ENCODE measurements at regions not wholly inside any gene's neighbourhood (a gene's known extent, or its start where the extent isn't known, plus 50 kb on each side); places are given as distances from the start of the nearest gene placed in this dataset.

- no peak for DNase-seq
These were observed 163.5 kb downstream of the IRF8 start for GRCh38 chr16:86062271-86062965.

GRCh38 chr16:86063760-86064405 is 164.9 kb downstream of the IRF8 start:
- no peak for DNase-seq

GRCh38 chr16:86064431-86065250 is 165.7 kb downstream of the IRF8 start:
- DNase-seq, result no peak

GRCh38 chr16:86065711-86066110 is 166.7 kb downstream of the IRF8 start:
- DNase-seq, result no peak

GRCh38 chr16:86066811-86067210 is 167.8 kb downstream of the IRF8 start:
- DNase-seq, result no peak

GRCh38 chr16:86067516-86067915 is 168.6 kb downstream of the IRF8 start:
- no peak for DNase-seq

- no peak for DNase-seq
These were observed 169.0 kb downstream of the IRF8 start for GRCh38 chr16:86067936-86068335.

- no peak for DNase-seq
These were observed 169.8 kb downstream of the IRF8 start for GRCh38 chr16:86068722-86069121.

- no peak for DNase-seq
These were observed 170.9 kb downstream of the IRF8 start for GRCh38 chr16:86069736-86070298.

- no peak for DNase-seq
These were observed 171.5 kb downstream of the IRF8 start for GRCh38 chr16:86070484-86070883.

GRCh38 chr16:86070971-86071370 is 172.0 kb downstream of the IRF8 start:
- DNase-seq, result no peak

GRCh38 chr16:86071611-86072240 is 172.8 kb downstream of the IRF8 start:
- no peak for DNase-seq

- peak; percentile 16 to 69 for DNase-seq
These were observed 173.6 kb downstream of the IRF8 start for GRCh38 chr16:86072328-86073102.

GRCh38 chr16:86073103-86073625 is 174.2 kb downstream of the IRF8 start:
- no peak for DNase-seq

GRCh38 chr16:86073763-86074493 is 175.0 kb downstream of the IRF8 start:
- no peak for DNase-seq

- DNase-seq, result no peak
These were observed 175.9 kb downstream of the IRF8 start for GRCh38 chr16:86074651-86075487.

GRCh38 chr16:86075488-86075785 is 176.5 kb downstream of the IRF8 start:
- no peak for DNase-seq

GRCh38 chr16:86075839-86076440 is 177.0 kb downstream of the IRF8 start:
- DNase-seq, result no peak

GRCh38 chr16:86076606-86077005 is 177.6 kb downstream of the IRF8 start:
- DNase-seq, result no peak

Data from inflammatory macrophage treated with lipopolysaccharide for 1 hour (primary cell).